Hepatocyte (in vitro differentiated cells): ENCODE measurements at regions not wholly inside any gene's neighbourhood (a gene's known extent, or its start where the extent isn't known, plus 50 kb on each side); places are given as distances from the start of the nearest gene placed in this dataset.

Experiments
- DNase-seq: peaks from one replicate; pipeline ENCODE4 v3.0.0-alpha.2; 2016; ENCODE audit warnings: low spot score
- H2AFZ ChIP-seq: fragments of 200-600 bp; sonication (generic); 2 replicates; pipeline ENCODE4 v1.6.0; 2016; ENCODE audit warnings: antibody characterized with exemption, mild to moderate bottlenecking
- H3K27ac ChIP-seq: fragments of 200-600 bp; sonication (generic); 2 replicates; pipeline ENCODE4 v1.5.1; 2016; ENCODE audit warnings: mild to moderate bottlenecking
- H3K27me3 ChIP-seq: fragments of 200-600 bp; sonication (generic); 2 replicates; pipeline ENCODE4 v1.6.1; 2016
- H3K36me3 ChIP-seq: fragments of 200-600 bp; sonication (generic); replicated peaks from 2 replicates; pipeline ENCODE4 v1.5.1; 2016; ENCODE audit warnings: low read depth; ENCODE audit not compliant: insufficient read depth
- H3K4me1 ChIP-seq: fragments of 200-600 bp; sonication (generic); 2 replicates; pipeline ENCODE4 v1.5.1; 2016; ENCODE audit warnings: mild to moderate bottlenecking, moderate library complexity; ENCODE audit not compliant: insufficient read depth
- H3K4me2 ChIP-seq: fragments of 200-600 bp; sonication (generic); 2 replicates; pipeline ENCODE4 v1.6.0; 2016
- H3K4me3 ChIP-seq: fragments of 200-600 bp; sonication (generic); 2 replicates; pipeline ENCODE4 v1.5.1; 2016; ENCODE audit warnings: mild to moderate bottlenecking
- H3K79me2 ChIP-seq: fragments of 200-600 bp; sonication (generic); 2 replicates; pipeline ENCODE4 v1.6.0; 2017; ENCODE audit warnings: mild to moderate bottlenecking
- H3K9me2 ChIP-seq: fragments of 200-600 bp; sonication (generic); replicated peaks from 2 replicates; pipeline ENCODE4 v1.6.0; 2017; ENCODE audit warnings: mild to moderate bottlenecking; ENCODE audit not compliant: insufficient read depth
- H3K9me3 ChIP-seq: fragments of 200-600 bp; sonication (generic); 2 replicates; pipeline ENCODE4 v1.5.1; 2016; ENCODE audit warnings: low read depth, mild to moderate bottlenecking
- H4K20me1 ChIP-seq: fragments of 200-600 bp; sonication (generic); 2 replicates; pipeline ENCODE4 v1.6.0; 2016; ENCODE audit warnings: mild to moderate bottlenecking; ENCODE audit not compliant: insufficient read depth, poor library complexity, severe bottlenecking
- CTCF ChIP-seq: fragments of 200-600 bp; sonication (generic); IDR thresholded peaks from 2 replicates; pipeline ENCODE4 v1.5.1; 2016; ENCODE audit warnings: antibody characterized with exemption, mild to moderate bottlenecking; ENCODE audit not compliant: poor library complexity
- EZH2 ChIP-seq: fragments of 200-600 bp; sonication (generic); IDR thresholded peaks from 2 replicates; pipeline ENCODE4 v1.6.1; 2016; ENCODE audit warnings: antibody characterized with exemption, mild to moderate bottlenecking, borderline replicate concordance
- EZH2phosphoT487 ChIP-seq: fragments of 200-600 bp; sonication (generic); IDR thresholded peaks from one replicate; pipeline ENCODE4 v1.6.1; 2018; ENCODE audit warnings: antibody characterized with exemption, mild to moderate bottlenecking, low read depth, moderate library complexity; ENCODE audit not compliant: unreplicated experiment, severe bottlenecking
- WGBS: methylation state at CpG from one replicate; pipeline ENCODE4 v1.1.6; 2016; ENCODE audit warnings: low lambda C conversion rate; ENCODE audit errors: missing lambda C conversion rate; 5-methylcytosine and 5-hydroxymethylcytosine counted together

GRCh38 chr2:234399451-234400246, 97.2 kb downstream of the ARL4C start:
- H3K4me2 ChIP-seq: no peak overlapping the region
- 89% methylated on average over 11 of the region's 11 CpGs for WGBS
- H3K36me3 ChIP-seq: no peaks in the 10 kb centered on the region
- H3K79me2 ChIP-seq: no peaks in the 10 kb centered on the region
- no peaks in the 10 kb centered on the region for H4K20me1 ChIP-seq
- H3K27ac ChIP-seq: no peak overlapping the region
- H3K4me3 ChIP-seq: no peak overlapping the region
- H3K27me3 ChIP-seq: no peaks in the 10 kb centered on the region
- no peaks in the 10 kb centered on the region for H3K9me2 ChIP-seq
- DNase-seq: no peak
- H3K9me3 ChIP-seq: no peaks in the 10 kb centered on the region
- no peaks in the 10 kb centered on the region for H3K4me1 ChIP-seq
- no peak for TF ChIP-seq EZH2
- TF ChIP-seq EZH2phosphoT487: no peak
- no peak for TF ChIP-seq CTCF
- H2AFZ ChIP-seq: no peak overlapping the region

GRCh38 chr2:234398531-234398930, 98.3 kb downstream of the ARL4C start:
- no peak for DNase-seq
- H3K27ac ChIP-seq: no peak overlapping the region
- no peaks in the 10 kb centered on the region for H3K36me3 ChIP-seq
- no peaks in the 10 kb centered on the region for H3K9me3 ChIP-seq
- H3K9me2 ChIP-seq: no peaks in the 10 kb centered on the region
- no peaks in the 10 kb centered on the region for H4K20me1 ChIP-seq
- H3K4me1 ChIP-seq: no peaks in the 10 kb centered on the region
- no peak overlapping the region for H2AFZ ChIP-seq
- TF ChIP-seq CTCF: no peak
- TF ChIP-seq EZH2phosphoT487: no peak
- TF ChIP-seq EZH2: no peak
- no peak overlapping the region for H3K4me2 ChIP-seq
- H3K4me3 ChIP-seq: no peak overlapping the region
- whole genome bisulfite sequencing: 74% methylated on average over 3 of the region's 3 CpGs
- no peaks in the 10 kb centered on the region for H3K79me2 ChIP-seq
- H3K27me3 ChIP-seq: no peaks in the 10 kb centered on the region

GRCh38 chr2:234395891-234396420, 100.9 kb downstream of the ARL4C start:
- Histone ChIP-seq H3K4me2 (no peak overlapping the region), H3K4me3 (no peak overlapping the region), H3K4me1 (no peaks in the 10 kb centered on the region), H3K9me3 (no peaks in the 10 kb centered on the region), H3K27ac (no peak overlapping the region), H2AFZ (no peak overlapping the region), H3K27me3 (no peaks in the 10 kb centered on the region), H4K20me1 (no peaks in the 10 kb centered on the region), H3K36me3 (no peaks in the 10 kb centered on the region), H3K9me2 (no peaks in the 10 kb centered on the region), H3K79me2 (no peaks in the 10 kb centered on the region)
- no peak for DNase-seq
- 75% methylated on average over 6 of the region's 6 CpGs for WGBS
- no peak for TF ChIP-seq EZH2
- TF ChIP-seq CTCF: no peak
- no peak for TF ChIP-seq EZH2phosphoT487
